ENCODE measurements at regions not wholly inside any gene's neighbourhood (a gene's known extent, or its start where the extent isn't known, plus 50 kb on each side); places are given as distances from the start of the nearest gene placed in this dataset.

GRCh38 chr12:33116284-33116683, 219.7 kb upstream of the PKP2 start:
- no TSS peak for BruUV-seq (replicated peaks)
- no peak overlapping the region for H3K4me3 ChIP-seq (replicated peaks in 1 of 2; ENCODE audit: low read depth in 1 of 2, low read length in 2 of 2)
- H3K27me3 ChIP-seq (ENCODE audit: insufficient read depth, low read length) = no peaks in the 10 kb centered on the region
- no peaks in the 10 kb centered on the region for H3K9me2 ChIP-seq (ENCODE audit: insufficient read depth)
- H3K9ac ChIP-seq (ENCODE audit: low read length) = no peak overlapping the region
- no peaks in the 10 kb centered on the region for H3K79me2 ChIP-seq (ENCODE audit: insufficient read depth, low read length)
- H3K4me2 ChIP-seq (ENCODE audit: low read length) = no peak overlapping the region
- intact Hi-C loops (cut with micrococcal nuclease) = no loop called here
- DNase-seq (ENCODE audit: low read depth, low spot score) (no peak), ATAC-seq (no peak)
- RAD21 ChIA-PET (ENCODE audit: low non-redundant PET in 1 of 2, low total read pairs in 2 of 2, uncharacterized antibody in 2 of 2, unreplicated experiment in 2 of 2) = no interaction called here
- H3K27ac ChIP-seq (ENCODE audit: low read depth, low read length) = no peak overlapping the region
- CTCF ChIA-PET = no interaction called here
- TF ChIP-seq FOSL1 (IDR thresholded peaks at IDR 0.05; ENCODE audit: low read depth) (no peak), EZH2phosphoT487 (IDR thresholded peaks at IDR 0.05; ENCODE audit: borderline replicate concordance) (no peak), EGR1 (IDR thresholded peaks at IDR 0.05; ENCODE audit: low read depth) (no peak), POLR2A (IDR thresholded peaks at IDR 0.05; ENCODE audit: borderline replicate concordance, extremely low read depth, insufficient read depth, insufficient read length) (no peak), ZFX (IDR thresholded peaks at IDR 0.05) (no peak), CBX3 (IDR thresholded peaks at IDR 0.05; ENCODE audit: low read depth) (no peak), ATF3 (IDR thresholded peaks at IDR 0.05) (no peak), JUND (IDR thresholded peaks at IDR 0.05) (no peak), ZBTB33 (IDR thresholded peaks at IDR 0.05; ENCODE audit: extremely low read depth, insufficient replicate concordance, low read length) (no peak), EZH2 (IDR thresholded peaks at IDR 0.05) (no peak), TCF7L2 (IDR thresholded peaks at IDR 0.05; ENCODE audit: borderline replicate concordance, extremely low read depth, insufficient read depth, insufficient read length) (no peak), ELF1 (IDR thresholded peaks at IDR 0.05; ENCODE audit: borderline replicate concordance, low read depth) (no peak), CEBPB (IDR thresholded peaks at IDR 0.05; ENCODE audit: low read depth) (no peak), POLR2AphosphoS5 (IDR thresholded peaks at IDR 0.05; ENCODE audit: low read depth, low read length) (no peak), CTCF (IDR thresholded peaks at IDR 0.05 in 2 of 3, conservative IDR thresholded peaks at IDR 0.05 in 1 of 3; ENCODE audit: borderline replicate concordance in 1 of 3, insufficient read depth in 1 of 3, low read depth in 2 of 3, low read length in 2 of 3) (no peak)
- TF ChIP-seq, protein P1, sequence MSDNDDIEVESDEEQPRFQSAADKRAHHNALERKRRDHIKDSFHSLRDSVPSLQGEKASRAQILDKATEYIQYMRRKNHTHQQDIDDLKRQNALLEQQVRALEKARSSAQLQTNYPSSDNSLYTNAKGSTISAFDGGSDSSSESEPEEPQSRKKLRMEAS (IDR thresholded peaks at IDR 0.05) = no peak
- TF ChIP-seq, protein P2, sequence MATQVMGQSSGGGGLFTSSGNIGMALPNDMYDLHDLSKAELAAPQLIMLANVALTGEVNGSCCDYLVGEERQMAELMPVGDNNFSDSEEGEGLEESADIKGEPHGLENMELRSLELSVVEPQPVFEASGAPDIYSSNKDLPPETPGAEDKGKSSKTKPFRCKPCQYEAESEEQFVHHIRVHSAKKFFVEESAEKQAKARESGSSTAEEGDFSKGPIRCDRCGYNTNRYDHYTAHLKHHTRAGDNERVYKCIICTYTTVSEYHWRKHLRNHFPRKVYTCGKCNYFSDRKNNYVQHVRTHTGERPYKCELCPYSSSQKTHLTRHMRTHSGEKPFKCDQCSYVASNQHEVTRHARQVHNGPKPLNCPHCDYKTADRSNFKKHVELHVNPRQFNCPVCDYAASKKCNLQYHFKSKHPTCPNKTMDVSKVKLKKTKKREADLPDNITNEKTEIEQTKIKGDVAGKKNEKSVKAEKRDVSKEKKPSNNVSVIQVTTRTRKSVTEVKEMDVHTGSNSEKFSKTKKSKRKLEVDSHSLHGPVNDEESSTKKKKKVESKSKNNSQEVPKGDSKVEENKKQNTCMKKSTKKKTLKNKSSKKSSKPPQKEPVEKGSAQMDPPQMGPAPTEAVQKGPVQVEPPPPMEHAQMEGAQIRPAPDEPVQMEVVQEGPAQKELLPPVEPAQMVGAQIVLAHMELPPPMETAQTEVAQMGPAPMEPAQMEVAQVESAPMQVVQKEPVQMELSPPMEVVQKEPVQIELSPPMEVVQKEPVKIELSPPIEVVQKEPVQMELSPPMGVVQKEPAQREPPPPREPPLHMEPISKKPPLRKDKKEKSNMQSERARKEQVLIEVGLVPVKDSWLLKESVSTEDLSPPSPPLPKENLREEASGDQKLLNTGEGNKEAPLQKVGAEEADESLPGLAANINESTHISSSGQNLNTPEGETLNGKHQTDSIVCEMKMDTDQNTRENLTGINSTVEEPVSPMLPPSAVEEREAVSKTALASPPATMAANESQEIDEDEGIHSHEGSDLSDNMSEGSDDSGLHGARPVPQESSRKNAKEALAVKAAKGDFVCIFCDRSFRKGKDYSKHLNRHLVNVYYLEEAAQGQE (IDR thresholded peaks at IDR 0.05; ENCODE audit: low read depth) = no peak
- H3K9me3 ChIP-seq (ENCODE audit: control insufficient read depth in 1 of 2, insufficient read depth in 1 of 2, low read depth in 1 of 2, low read length in 2 of 2) = no peaks in the 10 kb centered on the region
- POLR2A ChIA-PET = no interaction called here
- no peaks in the 10 kb centered on the region for H4K20me1 ChIP-seq (ENCODE audit: insufficient read depth)
- no peaks in the 10 kb centered on the region for H3K4me1 ChIP-seq (ENCODE audit: control insufficient read depth in 1 of 2, insufficient read depth in 2 of 2, low read length in 2 of 2)
- H2AFZ ChIP-seq (ENCODE audit: low read depth, low read length, poor library complexity, severe bottlenecking) = no peak overlapping the region
- H3K36me3 ChIP-seq (ENCODE audit: control insufficient read depth in 1 of 2, insufficient read depth in 2 of 2, low read length in 2 of 2) = no peaks in the 10 kb centered on the region
